Neural progenitor cell (in vitro differentiated cells): ENCODE measurements at regions not wholly inside any gene's neighbourhood (a gene's known extent, or its start where the extent isn't known, plus 50 kb on each side); places are given as distances from the start of the nearest gene placed in this dataset.

Experiments used
- DNase-seq: peaks from one replicate; pipeline ENCODE4 v3.0.0-alpha.2; 2016; ENCODE audit warnings: low spot score
- H2AFZ ChIP-seq: fragments of 200-600 bp; sonication (generic); replicated peaks from 2 replicates; pipeline ENCODE4 v1.6.1; 2016; ENCODE audit warnings: antibody characterized with exemption
- H3F3A ChIP-seq: fragments of 200-600 bp; sonication (generic); 2 replicates; pipeline ENCODE4 v1.6.1; 2016; ENCODE audit warnings: antibody characterized with exemption, low read depth
- H3K27ac ChIP-seq: fragments of 200-600 bp; sonication (generic); 2 replicates; pipeline ENCODE4 v1.5.1; 2016; ENCODE audit warnings: mild to moderate bottlenecking
- H3K27me3 ChIP-seq: fragments of 200-600 bp; sonication (generic); 2 replicates; pipeline ENCODE4 v1.6.1; 2016; ENCODE audit warnings: mild to moderate bottlenecking, moderate library complexity
- H3K36me3 ChIP-seq: fragments of 200-600 bp; sonication (generic); 2 replicates; pipeline ENCODE4 v1.5.1; 2016
- H3K4me1 ChIP-seq: fragments of 200-600 bp; sonication (generic); 2 replicates; pipeline ENCODE4 v1.6.1; 2016; ENCODE audit warnings: mixed run types
- H3K4me2 ChIP-seq: fragments of 200-600 bp; sonication (generic); 2 replicates; pipeline ENCODE4 v1.6.1; 2016
- H3K4me3 ChIP-seq: fragments of 200-600 bp; sonication (generic); 2 replicates; pipeline ENCODE4 v1.5.1; 2016
- H3K79me2 ChIP-seq: fragments of 200-600 bp; sonication (generic); 2 replicates; pipeline ENCODE4 v1.6.1; 2016; ENCODE audit warnings: low read depth
- H3K9ac ChIP-seq: fragments of 200-600 bp; sonication (generic); 2 replicates; pipeline ENCODE4 v1.6.1; 2016
- H3K9me3 ChIP-seq: fragments of 200-600 bp; sonication (generic); 2 replicates; pipeline ENCODE4 v1.5.1; 2016; ENCODE audit warnings: low read depth
- H4K20me1 ChIP-seq: fragments of 200-600 bp; sonication (generic); 2 replicates; pipeline ENCODE4 v1.6.1; 2016; ENCODE audit warnings: low read depth
- H3K27ac Mint-ChIP-seq: 3 replicates; pipeline ENCODE4 v1.8.0; 2021; ENCODE audit warnings: mixed read lengths
- H3K27me3 Mint-ChIP-seq: 2 replicates; pipeline ENCODE4 v1.8.0; 2022; ENCODE audit warnings: low read depth, mild to moderate bottlenecking, inconsistent platforms, moderate library complexity, mixed read lengths; ENCODE audit not compliant: insufficient read depth
- H3K36me3 Mint-ChIP-seq: 3 replicates; pipeline ENCODE4 v1.8.0; 2021; ENCODE audit warnings: mixed read lengths
- H3K4me1 Mint-ChIP-seq: 3 replicates; pipeline ENCODE4 v1.8.0; 2021; ENCODE audit warnings: mixed read lengths
- H3K4me3 Mint-ChIP-seq: 3 replicates; pipeline ENCODE4 v1.8.0; 2021; ENCODE audit warnings: mild to moderate bottlenecking, moderate library complexity, mixed read lengths
- H3K9me3 Mint-ChIP-seq: 3 replicates; pipeline ENCODE4 v1.8.0; 2020; ENCODE audit warnings: mixed read lengths
- EZH2 ChIP-seq: fragments of 200-600 bp; sonication (generic); IDR thresholded peaks from 2 replicates; pipeline ENCODE4 v1.6.1; 2017; ENCODE audit warnings: antibody characterized with exemption, mild to moderate bottlenecking, moderate library complexity
- EZH2phosphoT487 ChIP-seq: fragments of 200-600 bp; sonication (generic); IDR thresholded peaks from 2 replicates; pipeline ENCODE4 v1.6.1; 2017; ENCODE audit warnings: antibody characterized with exemption
- TF ChIP-seq, protein P1 (sequence below): fragments of 200-600 bp; sonication (generic); IDR thresholded peaks from 2 replicates; pipeline ENCODE4 v1.5.1; 2017; ENCODE audit warnings: antibody characterized with exemption, mild to moderate bottlenecking

DNA sequence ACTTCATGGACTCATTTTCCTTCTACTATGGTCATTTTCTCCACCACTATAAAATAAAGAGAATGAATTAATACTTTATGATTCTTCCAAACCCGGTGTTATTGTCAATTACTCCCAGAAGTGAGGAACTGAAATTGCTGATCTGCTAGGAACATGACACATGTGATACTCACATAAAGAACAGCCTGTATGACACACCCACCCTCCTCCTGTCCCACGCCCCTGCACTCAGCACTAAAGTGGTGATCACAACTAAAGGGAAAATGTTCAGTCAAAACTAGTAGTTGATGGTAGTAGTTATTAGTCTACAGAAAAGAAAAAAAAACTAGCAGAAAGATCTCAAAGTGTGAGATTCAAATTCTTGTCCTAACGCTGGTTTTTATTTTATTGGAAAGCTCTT is 1508.3 kb downstream of the RAPGEF2 start:
- Histone ChIP-seq H3K4me2 (no peak overlapping the region), H3K9ac (no peak overlapping the region), H3K9me3 (no peaks in the 10 kb centered on the region), H3K4me1 (no peaks in the 10 kb centered on the region), H3K4me3 (no peak overlapping the region), H3K27me3 (no peaks in the 10 kb centered on the region), H2AFZ (no peak overlapping the region), H3K79me2 (no peaks in the 10 kb centered on the region), H4K20me1 (no peaks in the 10 kb centered on the region), H3K27ac (no peak overlapping the region), H3F3A (no peaks in the 10 kb centered on the region), H3K36me3 (no peaks in the 10 kb centered on the region)
- no peak for DNase-seq
- H3K4me1 Mint-ChIP-seq = no peaks in the 10 kb centered on the region
- no peaks in the 10 kb centered on the region for H3K27me3 Mint-ChIP-seq
- no peak overlapping the region for H3K4me3 Mint-ChIP-seq
- H3K36me3 Mint-ChIP-seq = no peaks in the 10 kb centered on the region
- H3K9me3 Mint-ChIP-seq = no peaks in the 10 kb centered on the region
- no peak overlapping the region for H3K27ac Mint-ChIP-seq
- TF ChIP-seq, protein P1, sequence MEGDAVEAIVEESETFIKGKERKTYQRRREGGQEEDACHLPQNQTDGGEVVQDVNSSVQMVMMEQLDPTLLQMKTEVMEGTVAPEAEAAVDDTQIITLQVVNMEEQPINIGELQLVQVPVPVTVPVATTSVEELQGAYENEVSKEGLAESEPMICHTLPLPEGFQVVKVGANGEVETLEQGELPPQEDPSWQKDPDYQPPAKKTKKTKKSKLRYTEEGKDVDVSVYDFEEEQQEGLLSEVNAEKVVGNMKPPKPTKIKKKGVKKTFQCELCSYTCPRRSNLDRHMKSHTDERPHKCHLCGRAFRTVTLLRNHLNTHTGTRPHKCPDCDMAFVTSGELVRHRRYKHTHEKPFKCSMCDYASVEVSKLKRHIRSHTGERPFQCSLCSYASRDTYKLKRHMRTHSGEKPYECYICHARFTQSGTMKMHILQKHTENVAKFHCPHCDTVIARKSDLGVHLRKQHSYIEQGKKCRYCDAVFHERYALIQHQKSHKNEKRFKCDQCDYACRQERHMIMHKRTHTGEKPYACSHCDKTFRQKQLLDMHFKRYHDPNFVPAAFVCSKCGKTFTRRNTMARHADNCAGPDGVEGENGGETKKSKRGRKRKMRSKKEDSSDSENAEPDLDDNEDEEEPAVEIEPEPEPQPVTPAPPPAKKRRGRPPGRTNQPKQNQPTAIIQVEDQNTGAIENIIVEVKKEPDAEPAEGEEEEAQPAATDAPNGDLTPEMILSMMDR = no peak
- TF ChIP-seq EZH2 (no peak), EZH2phosphoT487 (no peak)

DNA sequence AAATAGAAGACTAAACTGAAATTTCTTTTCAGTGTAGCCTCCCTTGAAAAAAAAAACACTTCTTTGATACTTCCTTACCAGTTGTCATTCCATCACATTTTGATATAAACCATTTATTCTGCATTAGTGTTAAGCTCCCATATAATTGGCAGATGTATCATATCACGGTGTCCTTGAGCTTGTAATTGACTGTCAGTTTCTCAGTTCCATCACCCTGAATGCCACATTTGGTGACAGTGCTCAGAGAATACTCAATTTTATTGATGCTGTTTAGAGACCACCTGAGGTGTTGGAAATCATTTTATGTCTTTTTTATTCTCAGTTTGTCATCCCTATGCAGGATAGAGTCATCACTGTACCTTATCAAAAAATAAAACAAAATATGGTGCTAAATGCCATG is 1528.2 kb downstream of the RAPGEF2 start:
- no peak overlapping the region for H3K4me3 ChIP-seq
- DNase-seq = no peak
- no peaks in the 10 kb centered on the region for H3K79me2 ChIP-seq
- peaks cover 9% of the 10 kb centered on the region for H3K9me3 Mint-ChIP-seq
- no peaks in the 10 kb centered on the region for H3K36me3 ChIP-seq
- no peak overlapping the region for H3K4me2 ChIP-seq
- H3F3A ChIP-seq = no peaks in the 10 kb centered on the region
- H3K27ac ChIP-seq = no peak overlapping the region
- no peaks in the 10 kb centered on the region for H3K4me1 ChIP-seq
- no peak overlapping the region for H2AFZ ChIP-seq
- H3K36me3 Mint-ChIP-seq = no peaks in the 10 kb centered on the region
- TF ChIP-seq, protein P1 = no peak
- no peak for TF ChIP-seq EZH2
- TF ChIP-seq EZH2phosphoT487 = no peak
- H3K27me3 ChIP-seq = no peaks in the 10 kb centered on the region
- no peaks in the 10 kb centered on the region for H4K20me1 ChIP-seq
- H3K27me3 Mint-ChIP-seq = no peaks in the 10 kb centered on the region
- H3K4me3 Mint-ChIP-seq = no peak overlapping the region
- peaks cover 6% of the 10 kb centered on the region for H3K4me1 Mint-ChIP-seq
- H3K27ac Mint-ChIP-seq = no peak overlapping the region
- H3K9me3 ChIP-seq = peaks cover 3% of the 10 kb centered on the region
- H3K9ac ChIP-seq = no peak overlapping the region

DNA sequence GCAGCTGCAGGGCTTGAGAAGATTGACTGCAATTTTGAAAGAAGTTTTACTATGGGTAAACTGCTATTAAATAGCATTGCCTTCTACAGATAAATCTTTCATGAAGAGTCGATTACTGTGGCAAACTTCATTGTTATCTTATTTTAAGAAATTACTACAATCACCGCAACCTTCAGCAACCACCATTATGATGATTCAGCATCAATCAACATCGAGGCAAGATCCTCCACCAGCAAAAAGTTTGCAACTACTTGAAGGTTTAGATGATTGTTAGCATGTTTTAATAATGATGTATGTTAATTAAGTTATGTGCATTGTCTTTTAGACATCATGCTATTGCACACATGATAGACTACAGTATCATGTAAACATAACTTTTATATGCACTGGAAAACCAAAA is 1511.0 kb downstream of the FSTL5 start:
- Mint-ChIP-seq H3K4me3 (no peak overlapping the region), H3K36me3 (no peaks in the 10 kb centered on the region), H3K27me3 (no peaks in the 10 kb centered on the region), H3K9me3 (peaks cover 14% of the 10 kb centered on the region), H3K4me1 (no peaks in the 10 kb centered on the region), H3K27ac (no peak overlapping the region)
- no peaks in the 10 kb centered on the region for H4K20me1 ChIP-seq
- TF ChIP-seq, protein P1 = no peak
- TF ChIP-seq EZH2 (no peak), EZH2phosphoT487 (no peak)
- H3F3A ChIP-seq = no peaks in the 10 kb centered on the region
- no peaks in the 10 kb centered on the region for H3K9me3 ChIP-seq
- H3K27me3 ChIP-seq = no peaks in the 10 kb centered on the region
- no peaks in the 10 kb centered on the region for H3K79me2 ChIP-seq
- H3K4me3 ChIP-seq = no peak overlapping the region
- H3K9ac ChIP-seq = no peak overlapping the region
- no peak overlapping the region for H3K27ac ChIP-seq
- H3K4me1 ChIP-seq = no peaks in the 10 kb centered on the region
- no peak for DNase-seq
- H3K36me3 ChIP-seq = no peaks in the 10 kb centered on the region
- H2AFZ ChIP-seq = no peak overlapping the region
- H3K4me2 ChIP-seq = no peak overlapping the region

DNA sequence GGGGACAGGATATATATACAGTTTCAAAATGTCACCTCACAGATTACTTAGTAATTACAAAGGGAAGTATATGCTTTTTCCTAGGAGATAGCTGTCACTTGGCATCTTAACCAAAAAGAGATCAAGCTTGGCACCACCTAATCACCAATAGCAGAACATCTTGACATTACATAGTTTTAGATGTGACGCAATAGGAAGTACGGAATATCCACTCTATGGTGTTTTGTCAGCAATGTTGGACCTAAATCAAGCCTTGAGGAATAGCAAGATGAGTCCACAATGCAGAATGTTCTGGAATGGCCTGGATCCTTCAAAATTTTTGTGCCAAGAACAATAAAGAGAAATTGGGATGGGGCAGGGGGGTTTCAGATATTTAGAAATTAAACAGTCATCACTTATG is 1488.2 kb downstream of the FSTL5 start:
- H4K20me1 ChIP-seq = no peaks in the 10 kb centered on the region
- no peaks in the 10 kb centered on the region for H3K9me3 ChIP-seq
- no peak overlapping the region for H3K27ac ChIP-seq
- H3K4me2 ChIP-seq = no peak overlapping the region
- Mint-ChIP-seq H3K4me1 (no peaks in the 10 kb centered on the region), H3K27me3 (peaks cover 2% of the 10 kb centered on the region), H3K9me3 (no peaks in the 10 kb centered on the region), H3K36me3 (no peaks in the 10 kb centered on the region), H3K4me3 (no peak overlapping the region), H3K27ac (no peak overlapping the region)
- H3K79me2 ChIP-seq = no peaks in the 10 kb centered on the region
- no peak for TF ChIP-seq EZH2phosphoT487
- no peak for TF ChIP-seq EZH2
- no peaks in the 10 kb centered on the region for H3F3A ChIP-seq
- H3K4me1 ChIP-seq = no peaks in the 10 kb centered on the region
- H3K9ac ChIP-seq = no peak overlapping the region
- no peak for DNase-seq
- no peak overlapping the region for H3K4me3 ChIP-seq
- no peaks in the 10 kb centered on the region for H3K36me3 ChIP-seq
- H3K27me3 ChIP-seq = no peaks in the 10 kb centered on the region
- H2AFZ ChIP-seq = no peak overlapping the region
